ENCODE measurements at regions not wholly inside any gene's neighbourhood (a gene's known extent, or its start where the extent isn't known, plus 50 kb on each side); places are given as distances from the start of the nearest gene placed in this dataset.

DNA sequence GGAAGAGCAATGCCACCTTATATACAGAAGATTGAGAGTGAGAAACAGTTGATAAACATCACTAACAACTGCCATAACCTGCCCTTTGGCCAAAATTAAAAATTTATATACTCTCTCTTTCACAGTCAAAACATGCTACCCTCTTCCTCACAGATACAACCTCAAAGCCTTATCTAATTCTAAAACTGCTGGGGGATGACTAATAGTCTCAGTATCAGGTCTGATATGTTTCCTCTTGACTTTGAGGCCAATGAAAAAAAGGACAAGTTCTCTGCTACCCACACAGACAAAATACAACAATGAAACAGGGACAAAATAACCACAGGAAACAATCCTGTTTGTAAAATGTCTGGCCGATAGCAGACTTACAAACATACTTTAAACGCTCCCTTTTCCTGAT, 485.6 kb upstream of the NUDT12 start:
- TF ChIP-seq CTCF (IDR thresholded peaks at IDR 0.05; ENCODE audit: low read depth, low read length, missing input control) = no peak
- no peak for TF ChIP-seq TAF1 (conservative IDR thresholded peaks at IDR 0.05)
- TF ChIP-seq ATF3 (IDR thresholded peaks at IDR 0.05) = no peak
- TF ChIP-seq, protein P1, sequence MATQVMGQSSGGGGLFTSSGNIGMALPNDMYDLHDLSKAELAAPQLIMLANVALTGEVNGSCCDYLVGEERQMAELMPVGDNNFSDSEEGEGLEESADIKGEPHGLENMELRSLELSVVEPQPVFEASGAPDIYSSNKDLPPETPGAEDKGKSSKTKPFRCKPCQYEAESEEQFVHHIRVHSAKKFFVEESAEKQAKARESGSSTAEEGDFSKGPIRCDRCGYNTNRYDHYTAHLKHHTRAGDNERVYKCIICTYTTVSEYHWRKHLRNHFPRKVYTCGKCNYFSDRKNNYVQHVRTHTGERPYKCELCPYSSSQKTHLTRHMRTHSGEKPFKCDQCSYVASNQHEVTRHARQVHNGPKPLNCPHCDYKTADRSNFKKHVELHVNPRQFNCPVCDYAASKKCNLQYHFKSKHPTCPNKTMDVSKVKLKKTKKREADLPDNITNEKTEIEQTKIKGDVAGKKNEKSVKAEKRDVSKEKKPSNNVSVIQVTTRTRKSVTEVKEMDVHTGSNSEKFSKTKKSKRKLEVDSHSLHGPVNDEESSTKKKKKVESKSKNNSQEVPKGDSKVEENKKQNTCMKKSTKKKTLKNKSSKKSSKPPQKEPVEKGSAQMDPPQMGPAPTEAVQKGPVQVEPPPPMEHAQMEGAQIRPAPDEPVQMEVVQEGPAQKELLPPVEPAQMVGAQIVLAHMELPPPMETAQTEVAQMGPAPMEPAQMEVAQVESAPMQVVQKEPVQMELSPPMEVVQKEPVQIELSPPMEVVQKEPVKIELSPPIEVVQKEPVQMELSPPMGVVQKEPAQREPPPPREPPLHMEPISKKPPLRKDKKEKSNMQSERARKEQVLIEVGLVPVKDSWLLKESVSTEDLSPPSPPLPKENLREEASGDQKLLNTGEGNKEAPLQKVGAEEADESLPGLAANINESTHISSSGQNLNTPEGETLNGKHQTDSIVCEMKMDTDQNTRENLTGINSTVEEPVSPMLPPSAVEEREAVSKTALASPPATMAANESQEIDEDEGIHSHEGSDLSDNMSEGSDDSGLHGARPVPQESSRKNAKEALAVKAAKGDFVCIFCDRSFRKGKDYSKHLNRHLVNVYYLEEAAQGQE (IDR thresholded peaks at IDR 0.05) = no peak
- no peak for TF ChIP-seq JUND (IDR thresholded peaks at IDR 0.05)
- TF ChIP-seq HNF4G (IDR thresholded peaks at IDR 0.05) = no peak
- TF ChIP-seq RAD21 (IDR thresholded peaks at IDR 0.05) = no peak
- TF ChIP-seq YY1 (IDR thresholded peaks at IDR 0.05) = no peak
- no peak for TF ChIP-seq GABPA (IDR thresholded peaks at IDR 0.05 in 1 of 2, conservative IDR thresholded peaks at IDR 0.05 in 1 of 2)
- TF ChIP-seq SP1 (IDR thresholded peaks at IDR 0.05) = no peak
- no peak for TF ChIP-seq MAX (IDR thresholded peaks at IDR 0.05)

All from liver (tissue), 3 donors.